ENCODE measurements at regions not wholly inside any gene's neighbourhood (a gene's known extent, or its start where the extent isn't known, plus 50 kb on each side); places are given as distances from the start of the nearest gene placed in this dataset.
"Not testable (repeated sequence)": the region's sequence is repeated elsewhere in the genome, so short reads cannot be mapped to it uniquely, and the experiment has no call there.

DNA sequence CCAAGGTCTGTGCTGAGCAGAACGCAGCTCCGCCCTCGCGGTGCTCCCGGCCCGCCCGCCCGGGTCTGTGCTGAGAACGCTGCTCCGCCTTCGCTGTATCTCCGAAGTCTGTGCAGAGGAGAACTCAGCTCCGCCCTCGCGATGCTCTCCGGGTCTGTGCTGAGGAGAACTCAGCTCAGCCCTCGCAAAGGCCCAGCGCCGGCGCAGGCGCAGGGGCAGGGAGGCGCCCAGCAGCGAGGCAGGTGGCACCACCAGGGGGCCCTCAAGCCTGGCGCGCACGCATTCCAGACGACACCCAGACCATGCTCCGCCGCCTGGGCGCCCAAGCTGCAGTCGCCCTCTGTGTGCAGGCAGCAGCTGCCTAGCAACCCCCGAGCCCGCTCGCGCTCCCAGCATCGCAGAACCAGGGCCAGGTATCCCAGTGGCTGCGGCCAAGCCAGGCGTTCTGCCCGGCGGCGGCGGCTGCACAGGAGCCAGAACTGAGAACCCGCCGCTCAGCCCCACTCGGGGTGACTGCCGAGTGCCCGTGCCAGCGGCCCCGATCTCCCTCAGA is 672.1 kb upstream of the DEFB115 start:
- not testable (repeated sequence) for TF ChIP-seq GABPA, POLR2AphosphoS5 (IDR thresholded peaks at IDR 0.05; ENCODE audit: low read depth)
- TF ChIP-seq, protein P1, sequence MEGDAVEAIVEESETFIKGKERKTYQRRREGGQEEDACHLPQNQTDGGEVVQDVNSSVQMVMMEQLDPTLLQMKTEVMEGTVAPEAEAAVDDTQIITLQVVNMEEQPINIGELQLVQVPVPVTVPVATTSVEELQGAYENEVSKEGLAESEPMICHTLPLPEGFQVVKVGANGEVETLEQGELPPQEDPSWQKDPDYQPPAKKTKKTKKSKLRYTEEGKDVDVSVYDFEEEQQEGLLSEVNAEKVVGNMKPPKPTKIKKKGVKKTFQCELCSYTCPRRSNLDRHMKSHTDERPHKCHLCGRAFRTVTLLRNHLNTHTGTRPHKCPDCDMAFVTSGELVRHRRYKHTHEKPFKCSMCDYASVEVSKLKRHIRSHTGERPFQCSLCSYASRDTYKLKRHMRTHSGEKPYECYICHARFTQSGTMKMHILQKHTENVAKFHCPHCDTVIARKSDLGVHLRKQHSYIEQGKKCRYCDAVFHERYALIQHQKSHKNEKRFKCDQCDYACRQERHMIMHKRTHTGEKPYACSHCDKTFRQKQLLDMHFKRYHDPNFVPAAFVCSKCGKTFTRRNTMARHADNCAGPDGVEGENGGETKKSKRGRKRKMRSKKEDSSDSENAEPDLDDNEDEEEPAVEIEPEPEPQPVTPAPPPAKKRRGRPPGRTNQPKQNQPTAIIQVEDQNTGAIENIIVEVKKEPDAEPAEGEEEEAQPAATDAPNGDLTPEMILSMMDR (IDR thresholded peaks at IDR 0.05; ENCODE audit: insufficient read depth, low read length): not testable (repeated sequence)
- TF ChIP-seq, protein P2, sequence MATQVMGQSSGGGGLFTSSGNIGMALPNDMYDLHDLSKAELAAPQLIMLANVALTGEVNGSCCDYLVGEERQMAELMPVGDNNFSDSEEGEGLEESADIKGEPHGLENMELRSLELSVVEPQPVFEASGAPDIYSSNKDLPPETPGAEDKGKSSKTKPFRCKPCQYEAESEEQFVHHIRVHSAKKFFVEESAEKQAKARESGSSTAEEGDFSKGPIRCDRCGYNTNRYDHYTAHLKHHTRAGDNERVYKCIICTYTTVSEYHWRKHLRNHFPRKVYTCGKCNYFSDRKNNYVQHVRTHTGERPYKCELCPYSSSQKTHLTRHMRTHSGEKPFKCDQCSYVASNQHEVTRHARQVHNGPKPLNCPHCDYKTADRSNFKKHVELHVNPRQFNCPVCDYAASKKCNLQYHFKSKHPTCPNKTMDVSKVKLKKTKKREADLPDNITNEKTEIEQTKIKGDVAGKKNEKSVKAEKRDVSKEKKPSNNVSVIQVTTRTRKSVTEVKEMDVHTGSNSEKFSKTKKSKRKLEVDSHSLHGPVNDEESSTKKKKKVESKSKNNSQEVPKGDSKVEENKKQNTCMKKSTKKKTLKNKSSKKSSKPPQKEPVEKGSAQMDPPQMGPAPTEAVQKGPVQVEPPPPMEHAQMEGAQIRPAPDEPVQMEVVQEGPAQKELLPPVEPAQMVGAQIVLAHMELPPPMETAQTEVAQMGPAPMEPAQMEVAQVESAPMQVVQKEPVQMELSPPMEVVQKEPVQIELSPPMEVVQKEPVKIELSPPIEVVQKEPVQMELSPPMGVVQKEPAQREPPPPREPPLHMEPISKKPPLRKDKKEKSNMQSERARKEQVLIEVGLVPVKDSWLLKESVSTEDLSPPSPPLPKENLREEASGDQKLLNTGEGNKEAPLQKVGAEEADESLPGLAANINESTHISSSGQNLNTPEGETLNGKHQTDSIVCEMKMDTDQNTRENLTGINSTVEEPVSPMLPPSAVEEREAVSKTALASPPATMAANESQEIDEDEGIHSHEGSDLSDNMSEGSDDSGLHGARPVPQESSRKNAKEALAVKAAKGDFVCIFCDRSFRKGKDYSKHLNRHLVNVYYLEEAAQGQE (IDR thresholded peaks at IDR 0.05; ENCODE audit: insufficient replicate concordance, low read depth): not testable (repeated sequence)

Data from HL-60 (cell line).